Heart left ventricle (tissue), 13 donors: ENCODE measurements at regions not wholly inside any gene's neighbourhood (a gene's known extent, or its start where the extent isn't known, plus 50 kb on each side); places are given as distances from the start of the nearest gene placed in this dataset.

ENCODE experiments used
- POLR2A ChIP-seq, 2 donors: fragments of 450-650 bp; IDR thresholded peaks; one replicate each; pipeline ENCODE4 v1.6.1; 2017; ENCODE audit warnings: antibody characterized with exemption in 2 of 2, mild to moderate bottlenecking in 2 of 2, moderate library complexity in 2 of 2
- TF ChIP-seq, protein P1 (sequence below), 12 donors: fragments of 200-600 bp; sonication (generic) in 4 of 12; IDR thresholded peaks; one replicate each; pipeline versions ENCODE4 v1.5.0 to v1.8.0; 2018 to 2022; ENCODE audit warnings: antibody characterized with exemption in 12 of 12, mild to moderate bottlenecking in 5 of 12
- donor health status: ischemic (EF 13 %, LVEDD 7.1; RV severe dilation, severe dysfunction).
- donor health status: DM: no; HTN: yes; CAD: no.
- donor health status: DM: no; HTN: no; CAD: no.
- donor health status: ischemic (EF 25% LVEDD 6.9; RV normal size, moderate dysfunction).
- donor health status: ischemic (EF 25% LVEDD 5.7; RV mildly dilated, moderate dysfunction).
- donor health status: ischemic (EF 35%, LVEDD 5.7; RV mildly dilated, moderate dysfunction).
- donor health status: nonischemic (EF 11% LVEDD 7.7; RV severe dilation, severe dysfunction).
- donor health status: DM: yes; HTN: yes; CAD: no.
- donor health status: PGD.
- donor health status: ischemic (EF 29% LVEDD 5.4; RV normal size, mild dysfunction).
- donor health status: nonischemic (EF 23%, LVEDD 6.1; RV moderate dilation, normal function).

DNA sequence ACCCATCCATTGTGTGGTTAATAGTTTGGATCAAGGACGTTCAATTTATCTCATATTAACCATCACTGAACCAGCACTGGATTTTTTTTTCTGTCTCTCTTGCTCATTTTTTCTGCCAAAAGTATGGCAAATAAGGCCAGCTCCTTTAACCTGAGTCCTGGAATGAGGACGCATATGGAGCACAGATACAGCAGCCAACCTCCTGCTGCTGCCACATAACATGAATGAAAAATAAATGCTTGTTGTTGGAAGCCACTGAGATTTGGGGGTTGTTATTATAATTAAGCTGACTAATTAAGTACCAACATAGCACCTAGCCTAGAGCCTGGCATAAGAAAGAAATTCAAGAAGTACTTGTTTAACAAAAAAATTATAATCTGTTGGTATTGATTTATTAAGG lies 335.3 kb upstream of the DUSP10 start:
- TF ChIP-seq POLR2A (IDR thresholded peaks at IDR 0.05), result no peak
- TF ChIP-seq, protein P1, sequence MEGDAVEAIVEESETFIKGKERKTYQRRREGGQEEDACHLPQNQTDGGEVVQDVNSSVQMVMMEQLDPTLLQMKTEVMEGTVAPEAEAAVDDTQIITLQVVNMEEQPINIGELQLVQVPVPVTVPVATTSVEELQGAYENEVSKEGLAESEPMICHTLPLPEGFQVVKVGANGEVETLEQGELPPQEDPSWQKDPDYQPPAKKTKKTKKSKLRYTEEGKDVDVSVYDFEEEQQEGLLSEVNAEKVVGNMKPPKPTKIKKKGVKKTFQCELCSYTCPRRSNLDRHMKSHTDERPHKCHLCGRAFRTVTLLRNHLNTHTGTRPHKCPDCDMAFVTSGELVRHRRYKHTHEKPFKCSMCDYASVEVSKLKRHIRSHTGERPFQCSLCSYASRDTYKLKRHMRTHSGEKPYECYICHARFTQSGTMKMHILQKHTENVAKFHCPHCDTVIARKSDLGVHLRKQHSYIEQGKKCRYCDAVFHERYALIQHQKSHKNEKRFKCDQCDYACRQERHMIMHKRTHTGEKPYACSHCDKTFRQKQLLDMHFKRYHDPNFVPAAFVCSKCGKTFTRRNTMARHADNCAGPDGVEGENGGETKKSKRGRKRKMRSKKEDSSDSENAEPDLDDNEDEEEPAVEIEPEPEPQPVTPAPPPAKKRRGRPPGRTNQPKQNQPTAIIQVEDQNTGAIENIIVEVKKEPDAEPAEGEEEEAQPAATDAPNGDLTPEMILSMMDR (IDR thresholded peaks at IDR 0.05), result no peak
